HepG2 (cell line): ENCODE measurements at regions not wholly inside any gene's neighbourhood (a gene's known extent, or its start where the extent isn't known, plus 50 kb on each side); places are given as distances from the start of the nearest gene placed in this dataset.

Source experiments
- CCAR2 ChIP-seq: fragments of 200-400 bp; formaldehyde crosslinking; optimal IDR thresholded peaks from 2 replicates; pipeline ENCODE3; 2018; ENCODE audit warnings: low read depth, mild to moderate bottlenecking, low read length, moderate library complexity
- CEBPB ChIP-seq: IDR thresholded peaks from 2 replicates; pipeline ENCODE4 v1.6.1; 2011; ENCODE audit warnings: low read depth, low read length, improper control_type of control experiment, borderline replicate concordance
- CREM ChIP-seq, 2 experiments: sonication (generic) in 1 of 2; formaldehyde crosslinking in 1 of 2; IDR thresholded peaks; 2 replicates each; pipeline versions ENCODE4 v1.4.0 to v1.6.1; 2016 to 2020; ENCODE audit warnings: antibody characterized with exemption in 1 of 2, mild to moderate bottlenecking in 1 of 2, missing genetic modification reagents in 1 of 2
- DMAP1 ChIP-seq: IDR thresholded peaks from 2 replicates; pipeline ENCODE4 v1.6.1; 2016
- FOXK1 ChIP-seq: sonication (generic); formaldehyde crosslinking; IDR thresholded peaks from 2 replicates; pipeline ENCODE4 v1.4.0; 2020; ENCODE audit warnings: low read depth, missing genetic modification reagents, borderline replicate concordance
- HES4 ChIP-seq: sonication (generic); formaldehyde crosslinking; IDR thresholded peaks from 2 replicates; pipeline ENCODE4 v1.9.0; 2021; ENCODE audit warnings: mild to moderate bottlenecking, missing genetic modification reagents, borderline replicate concordance
- PHF8 ChIP-seq: sonication (generic); formaldehyde crosslinking; IDR thresholded peaks from 2 replicates; pipeline ENCODE4 v1.5.0; 2020; ENCODE audit warnings: missing genetic modification reagents
- RARA ChIP-seq: IDR thresholded peaks from 2 replicates; pipeline ENCODE4 v1.6.1; 2016; ENCODE audit warnings: missing genetic modification reagents, missing compliant biosample characterization
- SAP130 ChIP-seq: IDR thresholded peaks from 2 replicates; pipeline ENCODE4 v1.6.1; 2016; ENCODE audit warnings: low read depth
- SMAD3 ChIP-seq: sonication (generic); formaldehyde crosslinking; IDR thresholded peaks from 2 replicates; pipeline ENCODE4 v1.4.0; 2020; ENCODE audit warnings: missing genetic modification reagents
- SP5 ChIP-seq: IDR thresholded peaks from 2 replicates; pipeline ENCODE4 v1.6.1; 2016; ENCODE audit warnings: low read depth, borderline replicate concordance
- TRIM24 ChIP-seq: sonication (generic); formaldehyde crosslinking; IDR thresholded peaks from 2 replicates; pipeline ENCODE4 v1.8.0; 2022; ENCODE audit warnings: mild to moderate bottlenecking, missing genetic modification reagents
- ZNF230 ChIP-seq: sonication (generic); formaldehyde crosslinking; IDR thresholded peaks from 2 replicates; pipeline ENCODE4 v1.4.0; 2020; ENCODE audit warnings: mild to moderate bottlenecking, missing genetic modification reagents
- ZNF34 ChIP-seq: sonication (generic); formaldehyde crosslinking; IDR thresholded peaks from 2 replicates; pipeline ENCODE4 v1.4.0; 2020; ENCODE audit warnings: mild to moderate bottlenecking, missing genetic modification reagents, borderline replicate concordance
- ZNF564 ChIP-seq: sonication (generic); formaldehyde crosslinking; IDR thresholded peaks from 2 replicates; pipeline ENCODE4 v1.8.1; 2023; ENCODE audit warnings: mild to moderate bottlenecking, missing genetic modification reagents
- TF ChIP-seq, protein P1 (sequence below), 2 experiments: sonication (generic) in 1 of 2; formaldehyde crosslinking in 1 of 2; IDR thresholded peaks; 2 replicates each; pipeline versions ENCODE4 v1.4.0 to v1.6.1; 2018 to 2020; ENCODE audit warnings: missing genetic modification reagents in 2 of 2, borderline replicate concordance in 1 of 2, low read depth in 1 of 2, mild to moderate bottlenecking in 1 of 2, missing biosample characterization in 1 of 2
- TF ChIP-seq, protein P2 (sequence below): sonication (generic); formaldehyde crosslinking; IDR thresholded peaks from 2 replicates; pipeline ENCODE4 v1.4.0; 2020; ENCODE audit warnings: missing genetic modification reagents
- TF ChIP-seq, protein P3 (sequence below): sonication (generic); formaldehyde crosslinking; IDR thresholded peaks from 2 replicates; pipeline ENCODE4 v1.8.0; 2022; ENCODE audit warnings: mild to moderate bottlenecking, missing genetic modification reagents, moderate library complexity
- TF ChIP-seq, protein P4 (sequence below): sonication (generic); formaldehyde crosslinking; IDR thresholded peaks from 2 replicates; pipeline ENCODE4 v1.5.1; 2020; ENCODE audit warnings: mild to moderate bottlenecking, missing genetic modification reagents
- TF ChIP-seq, protein P5 (sequence below), 2 experiments: fragments of 450-650 bp in 1 of 2; sonication (generic) in 1 of 2; formaldehyde crosslinking; IDR thresholded peaks; 2 replicates each; pipeline versions ENCODE4 v1.5.0 to v1.8.0; 2020 to 2022; ENCODE audit warnings: mild to moderate bottlenecking in 1 of 2, missing genetic modification reagents in 1 of 2

DNA sequence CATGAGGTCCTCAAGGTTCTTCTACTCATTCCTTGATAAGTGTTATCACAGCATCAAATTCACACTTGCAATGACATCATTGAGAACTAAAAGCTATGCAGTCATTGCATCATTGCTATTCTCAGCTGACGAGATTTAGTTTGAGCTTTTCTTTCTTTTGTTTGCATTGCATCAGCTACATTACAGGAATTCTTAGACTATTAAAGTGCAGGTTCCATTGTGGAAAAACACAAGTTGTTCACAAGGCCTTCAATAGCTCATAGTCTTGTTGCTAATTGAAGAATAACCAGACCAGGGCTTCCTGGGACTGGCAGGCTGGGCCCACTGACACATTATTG is 139.3 kb downstream of the CXCL12 start (continued):
- TF ChIP-seq RARA (CRISPR knock-in tag) (peak; percentile 54), TRIM24 (CRISPR knock-in tag) (no peak), CREM (IDR thresholded peaks at IDR 0.05) (peak; percentile 62), CREM (CRISPR knock-in tag; IDR thresholded peaks at IDR 0.05) (no peak), PHF8 (CRISPR knock-in tag) (no peak), HES4 (CRISPR knock-in tag) (no peak), SAP130 (peak; percentile 67), DMAP1 (peak; percentile 55), ZNF564 (CRISPR knock-in tag) (0 out of 2 replicates have a peak, but pooled peaks have one; percentile 32), FOXK1 (CRISPR knock-in tag) (peak; percentile 80; the same call in 1 of the 2 replicates), SMAD3 (0 out of 2 replicates have a peak, but pooled peaks have one; percentile 81), CCAR2 (no peak), ZNF34 (no peak), ZNF230 (CRISPR knock-in tag) (no peak), SP5 (CRISPR knock-in tag) (peak; percentile 20; the same call in 1 of the 2 replicates), CEBPB (peak; percentile 98)
- TF ChIP-seq, protein P1, sequence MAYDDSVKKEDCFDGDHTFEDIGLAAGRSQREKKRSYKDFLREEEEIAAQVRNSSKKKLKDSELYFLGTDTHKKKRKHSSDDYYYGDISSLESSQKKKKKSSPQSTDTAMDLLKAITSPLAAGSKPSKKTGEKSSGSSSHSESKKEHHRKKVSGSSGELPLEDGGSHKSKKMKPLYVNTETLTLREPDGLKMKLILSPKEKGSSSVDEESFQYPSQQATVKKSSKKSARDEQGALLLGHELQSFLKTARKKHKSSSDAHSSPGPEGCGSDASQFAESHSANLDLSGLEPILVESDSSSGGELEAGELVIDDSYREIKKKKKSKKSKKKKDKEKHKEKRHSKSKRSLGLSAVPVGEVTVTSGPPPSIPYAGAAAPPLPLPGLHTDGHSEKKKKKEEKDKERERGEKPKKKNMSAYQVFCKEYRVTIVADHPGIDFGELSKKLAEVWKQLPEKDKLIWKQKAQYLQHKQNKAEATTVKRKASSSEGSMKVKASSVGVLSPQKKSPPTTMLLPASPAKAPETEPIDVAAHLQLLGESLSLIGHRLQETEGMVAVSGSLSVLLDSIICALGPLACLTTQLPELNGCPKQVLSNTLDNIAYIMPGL (CRISPR knock-in tag; IDR thresholded peaks at IDR 0.05; ENCODE audit: borderline replicate concordance in 1 of 2, low read depth in 1 of 2) = no peak
- TF ChIP-seq, protein P2, sequence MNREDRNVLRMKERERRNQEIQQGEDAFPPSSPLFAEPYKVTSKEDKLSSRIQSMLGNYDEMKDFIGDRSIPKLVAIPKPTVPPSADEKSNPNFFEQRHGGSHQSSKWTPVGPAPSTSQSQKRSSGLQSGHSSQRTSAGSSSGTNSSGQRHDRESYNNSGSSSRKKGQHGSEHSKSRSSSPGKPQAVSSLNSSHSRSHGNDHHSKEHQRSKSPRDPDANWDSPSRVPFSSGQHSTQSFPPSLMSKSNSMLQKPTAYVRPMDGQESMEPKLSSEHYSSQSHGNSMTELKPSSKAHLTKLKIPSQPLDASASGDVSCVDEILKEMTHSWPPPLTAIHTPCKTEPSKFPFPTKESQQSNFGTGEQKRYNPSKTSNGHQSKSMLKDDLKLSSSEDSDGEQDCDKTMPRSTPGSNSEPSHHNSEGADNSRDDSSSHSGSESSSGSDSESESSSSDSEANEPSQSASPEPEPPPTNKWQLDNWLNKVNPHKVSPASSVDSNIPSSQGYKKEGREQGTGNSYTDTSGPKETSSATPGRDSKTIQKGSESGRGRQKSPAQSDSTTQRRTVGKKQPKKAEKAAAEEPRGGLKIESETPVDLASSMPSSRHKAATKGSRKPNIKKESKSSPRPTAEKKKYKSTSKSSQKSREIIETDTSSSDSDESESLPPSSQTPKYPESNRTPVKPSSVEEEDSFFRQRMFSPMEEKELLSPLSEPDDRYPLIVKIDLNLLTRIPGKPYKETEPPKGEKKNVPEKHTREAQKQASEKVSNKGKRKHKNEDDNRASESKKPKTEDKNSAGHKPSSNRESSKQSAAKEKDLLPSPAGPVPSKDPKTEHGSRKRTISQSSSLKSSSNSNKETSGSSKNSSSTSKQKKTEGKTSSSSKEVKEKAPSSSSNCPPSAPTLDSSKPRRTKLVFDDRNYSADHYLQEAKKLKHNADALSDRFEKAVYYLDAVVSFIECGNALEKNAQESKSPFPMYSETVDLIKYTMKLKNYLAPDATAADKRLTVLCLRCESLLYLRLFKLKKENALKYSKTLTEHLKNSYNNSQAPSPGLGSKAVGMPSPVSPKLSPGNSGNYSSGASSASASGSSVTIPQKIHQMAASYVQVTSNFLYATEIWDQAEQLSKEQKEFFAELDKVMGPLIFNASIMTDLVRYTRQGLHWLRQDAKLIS = 0 out of 2 replicates have a peak, but pooled peaks have one; percentile 5
- TF ChIP-seq, protein P3, sequence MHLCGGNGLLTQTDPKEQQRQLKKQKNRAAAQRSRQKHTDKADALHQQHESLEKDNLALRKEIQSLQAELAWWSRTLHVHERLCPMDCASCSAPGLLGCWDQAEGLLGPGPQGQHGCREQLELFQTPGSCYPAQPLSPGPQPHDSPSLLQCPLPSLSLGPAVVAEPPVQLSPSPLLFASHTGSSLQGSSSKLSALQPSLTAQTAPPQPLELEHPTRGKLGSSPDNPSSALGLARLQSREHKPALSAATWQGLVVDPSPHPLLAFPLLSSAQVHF = no peak
- TF ChIP-seq, protein P4, sequence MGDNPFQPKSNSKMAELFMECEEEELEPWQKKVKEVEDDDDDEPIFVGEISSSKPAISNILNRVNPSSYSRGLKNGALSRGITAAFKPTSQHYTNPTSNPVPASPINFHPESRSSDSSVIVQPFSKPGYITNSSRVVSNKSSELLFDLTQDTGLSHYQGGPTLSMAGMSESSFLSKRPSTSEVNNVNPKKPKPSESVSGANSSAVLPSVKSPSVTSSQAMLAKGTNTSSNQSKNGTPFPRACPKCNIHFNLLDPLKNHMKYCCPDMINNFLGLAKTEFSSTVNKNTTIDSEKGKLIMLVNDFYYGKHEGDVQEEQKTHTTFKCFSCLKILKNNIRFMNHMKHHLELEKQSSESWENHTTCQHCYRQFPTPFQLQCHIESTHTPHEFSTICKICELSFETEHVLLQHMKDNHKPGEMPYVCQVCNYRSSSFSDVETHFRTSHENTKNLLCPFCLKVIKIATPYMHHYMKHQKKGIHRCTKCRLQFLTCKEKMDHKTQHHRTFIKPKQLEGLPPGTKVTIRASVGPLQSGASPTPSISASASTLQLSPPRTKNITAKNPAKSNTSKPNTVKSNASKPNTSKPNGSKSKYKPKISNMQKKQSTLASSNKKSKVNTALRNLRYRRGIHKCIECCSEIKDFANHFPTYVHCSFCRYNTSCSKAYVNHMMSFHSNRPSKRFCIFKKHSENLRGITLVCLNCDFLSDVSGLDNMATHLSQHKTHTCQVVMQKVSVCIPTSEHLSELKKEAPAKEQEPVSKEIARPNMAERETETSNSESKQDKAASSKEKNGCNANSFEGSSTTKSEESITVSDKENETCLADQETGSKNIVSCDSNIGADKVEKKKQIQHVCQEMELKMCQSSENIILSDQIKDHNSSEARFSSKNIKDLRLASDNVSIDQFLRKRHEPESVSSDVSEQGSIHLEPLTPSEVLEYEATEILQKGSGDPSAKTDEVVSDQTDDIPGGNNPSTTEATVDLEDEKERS (CRISPR knock-in tag) = 0 out of 2 replicates have a peak, but pooled peaks have one; percentile 30
- TF ChIP-seq, protein P5, sequence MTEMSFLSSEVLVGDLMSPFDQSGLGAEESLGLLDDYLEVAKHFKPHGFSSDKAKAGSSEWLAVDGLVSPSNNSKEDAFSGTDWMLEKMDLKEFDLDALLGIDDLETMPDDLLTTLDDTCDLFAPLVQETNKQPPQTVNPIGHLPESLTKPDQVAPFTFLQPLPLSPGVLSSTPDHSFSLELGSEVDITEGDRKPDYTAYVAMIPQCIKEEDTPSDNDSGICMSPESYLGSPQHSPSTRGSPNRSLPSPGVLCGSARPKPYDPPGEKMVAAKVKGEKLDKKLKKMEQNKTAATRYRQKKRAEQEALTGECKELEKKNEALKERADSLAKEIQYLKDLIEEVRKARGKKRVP (CRISPR knock-in tag; IDR thresholded peaks at IDR 0.05) = peak; percentile 89 to 99
